ENCODE measurements at regions not wholly inside any gene's neighbourhood (a gene's known extent, or its start where the extent isn't known, plus 50 kb on each side); places are given as distances from the start of the nearest gene placed in this dataset.

DNA sequence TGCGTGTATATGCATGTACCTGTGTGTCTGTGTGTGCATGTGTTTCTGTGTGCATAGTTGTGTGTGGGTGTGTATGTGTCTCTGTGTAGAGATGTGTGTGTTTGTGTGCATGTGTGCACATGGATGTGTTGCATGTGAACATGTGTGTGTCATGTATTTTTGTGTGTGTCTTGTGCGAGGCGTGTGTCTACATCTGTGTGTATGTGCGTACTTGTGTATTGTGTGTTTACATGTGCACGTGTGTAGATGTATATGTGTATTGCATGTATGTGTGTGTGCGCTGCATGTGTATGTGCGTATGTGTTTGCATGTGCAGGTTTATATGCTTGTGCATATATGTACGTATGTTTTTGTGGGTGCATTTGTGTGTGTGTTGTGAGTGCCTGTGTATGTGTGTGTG lies 735.2 kb downstream of the GALR1 start:
- no peak for DNase-seq (ENCODE audit: low read depth in 3 of 3)

DNA sequence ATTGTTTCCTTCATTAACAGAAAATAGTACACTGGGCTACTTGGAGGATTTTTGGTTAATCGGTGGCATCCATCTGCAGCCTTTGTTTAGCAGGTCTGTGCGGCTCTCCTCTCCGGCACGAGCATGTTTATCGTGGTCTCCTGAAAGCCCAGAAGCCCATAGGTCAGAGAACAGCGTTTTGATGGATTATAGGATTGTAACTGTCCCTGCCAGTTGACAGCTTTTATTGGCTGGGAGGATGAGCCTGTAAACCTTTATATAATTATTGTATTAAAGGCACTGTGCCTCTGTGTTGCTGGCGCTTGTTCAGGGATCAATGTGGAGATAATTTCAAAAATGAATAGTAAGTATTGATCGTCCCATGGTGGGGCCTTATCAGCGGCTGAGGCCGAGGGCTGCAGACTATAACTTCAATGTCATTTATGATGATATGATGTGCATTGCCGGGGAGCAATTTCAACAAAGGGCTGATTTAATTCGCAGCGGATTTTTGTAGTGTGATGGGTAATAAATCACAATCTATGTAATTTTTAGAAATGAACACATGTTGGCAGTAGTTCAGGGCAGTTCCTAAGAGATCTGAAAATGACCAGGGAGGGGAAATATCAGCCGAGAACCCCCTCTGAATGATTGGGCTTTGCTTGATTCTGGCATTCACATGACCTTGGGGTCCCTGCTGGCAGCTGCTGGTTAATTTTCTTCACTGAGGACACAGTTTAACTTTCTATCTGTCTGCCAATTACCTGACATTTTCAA lies 736.1 kb downstream of the GALR1 start:
- DNase-seq (ENCODE audit: low read depth in 3 of 3) = no peak

DNA sequence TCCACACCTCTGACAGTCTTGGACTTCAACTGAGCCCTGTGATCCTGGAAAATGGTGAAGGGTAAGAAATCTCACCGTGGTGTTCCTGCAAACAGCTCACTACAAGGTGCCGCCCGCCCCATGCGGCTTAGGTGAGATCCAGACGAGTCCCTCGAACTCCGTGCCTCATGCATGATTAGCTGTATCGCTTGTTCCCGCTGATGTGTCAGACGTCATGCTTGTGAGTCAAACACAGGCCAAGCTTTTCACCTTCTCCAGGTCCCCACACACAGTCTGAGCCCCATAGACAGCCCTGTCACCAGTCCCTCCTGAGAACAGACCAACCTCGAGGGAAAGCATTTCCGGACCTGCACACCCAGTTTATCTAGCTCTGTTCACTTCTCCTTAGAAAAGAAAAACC lies 740.5 kb downstream of the GALR1 start:
- DNase-seq (ENCODE audit: low read depth in 3 of 3) = no peak

DNA sequence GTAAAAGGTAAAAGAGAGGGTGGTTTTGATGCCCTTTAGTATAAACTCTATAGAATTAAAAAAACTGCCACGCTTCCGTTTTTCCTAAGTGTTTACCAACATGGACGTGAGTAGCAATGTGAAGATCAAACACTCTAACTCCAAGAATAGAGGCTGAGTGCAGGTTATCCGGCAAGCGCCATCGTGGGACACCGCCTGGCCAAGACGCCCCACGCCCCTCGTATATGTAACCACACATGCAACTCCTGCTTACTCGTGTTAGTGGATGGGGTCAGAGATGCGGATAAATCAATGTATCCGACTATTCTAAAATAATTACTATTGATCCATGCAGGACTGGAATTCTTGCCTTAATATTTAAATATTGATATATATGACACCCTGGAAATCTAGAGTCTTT lies 741.3 kb downstream of the GALR1 start:
- no peak for DNase-seq (ENCODE audit: low read depth in 3 of 3)

DNA sequence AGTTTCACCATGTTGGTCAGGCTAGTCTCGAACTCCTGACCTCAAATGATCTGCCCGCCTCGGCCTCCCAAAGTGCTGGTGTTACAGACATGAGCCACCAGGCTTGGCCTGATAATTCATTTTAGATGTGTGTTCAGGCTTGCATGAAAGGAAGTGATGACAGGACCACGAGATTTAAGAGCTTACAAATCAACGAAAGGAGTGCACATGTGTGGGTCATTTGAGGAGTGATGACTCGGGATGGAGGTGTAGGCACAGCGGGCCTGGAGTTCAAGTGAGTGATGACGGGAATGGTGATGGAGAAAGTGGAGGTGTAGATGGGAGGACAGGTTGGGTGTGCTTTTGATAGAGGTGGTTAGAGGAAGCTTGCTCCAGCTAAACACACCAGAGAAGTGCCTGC lies 742.4 kb downstream of the GALR1 start:
- no peak for DNase-seq (ENCODE audit: low read depth in 3 of 3)

DNA sequence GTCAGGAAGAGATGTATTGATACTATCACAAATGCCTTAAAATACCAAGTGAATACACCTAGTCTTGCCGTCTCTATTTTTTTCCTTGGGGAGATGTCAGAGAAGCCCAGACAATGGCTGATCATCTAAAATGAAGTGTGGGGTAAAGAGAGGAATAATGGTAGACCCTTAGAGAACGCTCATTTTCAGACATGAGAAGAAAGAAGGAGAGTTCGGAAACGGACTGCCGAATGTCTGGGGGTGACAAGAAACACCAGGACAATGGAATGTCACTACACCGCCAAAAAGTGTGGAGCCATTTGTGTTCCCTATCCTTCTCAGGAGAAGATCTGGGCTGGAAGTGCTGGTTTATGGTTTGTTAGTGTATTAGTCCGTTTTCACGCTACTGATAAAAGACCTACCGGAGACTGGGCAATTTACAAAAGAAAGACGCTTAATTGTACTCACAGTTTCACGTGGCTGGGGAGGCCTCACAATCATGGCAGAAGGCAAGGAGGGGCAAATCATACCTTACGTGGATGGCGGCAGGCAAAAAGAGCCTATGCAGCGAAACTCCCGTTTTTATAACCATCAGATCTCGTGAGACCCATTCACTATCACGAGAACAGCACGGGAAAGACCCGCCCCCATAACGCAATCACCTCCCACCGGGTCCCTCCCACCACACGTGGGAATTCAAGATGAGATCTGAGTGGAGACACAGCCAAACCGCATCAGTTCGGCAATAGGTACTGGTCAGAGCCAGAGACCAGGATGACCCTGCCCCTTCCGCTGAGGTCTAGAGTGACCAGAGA lies 743.7 kb downstream of the GALR1 start:
- no peak for DNase-seq (ENCODE audit: low read depth in 3 of 3)

DNA sequence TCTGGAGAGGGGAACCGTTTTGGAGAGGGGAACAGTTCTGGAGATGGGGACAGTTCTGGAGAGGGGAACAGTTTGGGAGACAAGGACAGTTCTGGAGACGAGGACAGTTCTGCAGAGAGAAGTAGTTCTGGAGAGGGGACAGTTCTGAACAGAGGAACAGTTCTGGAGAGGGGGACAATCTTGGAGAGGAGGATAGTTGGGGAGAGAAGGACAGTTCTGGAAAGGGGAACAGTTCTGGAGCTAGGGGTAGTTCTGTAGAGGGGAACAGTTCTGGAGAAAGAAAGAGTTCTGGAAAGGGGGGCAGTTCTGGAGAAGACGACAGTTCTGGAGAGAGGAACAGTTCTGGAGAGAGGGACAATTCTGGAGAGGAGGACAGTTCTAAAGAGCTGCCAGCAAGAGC lies 745.9 kb downstream of the GALR1 start:
- DNase-seq (ENCODE audit: low read depth in 3 of 3) = no peak

DNA sequence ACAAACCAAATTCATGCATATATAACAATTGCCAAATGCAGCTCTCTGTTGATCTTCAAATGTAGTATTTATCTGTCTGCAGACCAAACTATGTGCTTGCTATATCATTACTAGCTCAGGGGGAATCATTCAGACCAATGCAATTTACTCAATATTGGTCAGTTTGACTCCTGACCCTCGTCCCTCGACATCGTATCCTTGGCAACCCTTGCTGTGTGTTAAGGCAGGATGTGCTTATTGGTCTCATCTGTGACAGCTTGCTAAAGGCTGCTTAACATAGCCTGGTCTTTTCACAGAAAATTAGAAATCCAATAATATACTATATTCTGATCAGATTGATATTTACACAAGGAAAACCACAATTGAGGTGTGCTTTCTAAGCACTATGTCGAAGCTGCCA lies 747.1 kb downstream of the GALR1 start:
- no peak for DNase-seq (ENCODE audit: low read depth in 3 of 3)

DNA sequence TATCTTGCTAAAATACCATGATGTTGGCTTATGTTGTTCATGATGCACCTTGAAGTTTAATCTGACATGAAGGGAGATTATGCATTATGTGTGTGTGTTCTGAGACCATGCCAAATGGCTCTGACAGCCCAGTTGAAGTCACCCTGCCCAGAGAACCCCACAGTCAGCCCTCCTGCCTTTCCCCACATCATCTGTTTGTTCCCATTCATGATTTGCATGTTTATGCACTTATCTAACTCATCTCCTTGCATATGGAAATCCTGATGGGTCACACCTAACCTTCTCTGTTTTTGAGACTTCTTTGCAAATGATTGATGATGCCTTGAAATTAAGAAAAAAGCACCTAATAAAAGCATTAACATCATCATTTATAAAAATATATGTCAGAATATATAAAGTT lies 752.2 kb downstream of the GALR1 start:
- DNase-seq (ENCODE audit: low read depth in 3 of 3) = no peak

DNA sequence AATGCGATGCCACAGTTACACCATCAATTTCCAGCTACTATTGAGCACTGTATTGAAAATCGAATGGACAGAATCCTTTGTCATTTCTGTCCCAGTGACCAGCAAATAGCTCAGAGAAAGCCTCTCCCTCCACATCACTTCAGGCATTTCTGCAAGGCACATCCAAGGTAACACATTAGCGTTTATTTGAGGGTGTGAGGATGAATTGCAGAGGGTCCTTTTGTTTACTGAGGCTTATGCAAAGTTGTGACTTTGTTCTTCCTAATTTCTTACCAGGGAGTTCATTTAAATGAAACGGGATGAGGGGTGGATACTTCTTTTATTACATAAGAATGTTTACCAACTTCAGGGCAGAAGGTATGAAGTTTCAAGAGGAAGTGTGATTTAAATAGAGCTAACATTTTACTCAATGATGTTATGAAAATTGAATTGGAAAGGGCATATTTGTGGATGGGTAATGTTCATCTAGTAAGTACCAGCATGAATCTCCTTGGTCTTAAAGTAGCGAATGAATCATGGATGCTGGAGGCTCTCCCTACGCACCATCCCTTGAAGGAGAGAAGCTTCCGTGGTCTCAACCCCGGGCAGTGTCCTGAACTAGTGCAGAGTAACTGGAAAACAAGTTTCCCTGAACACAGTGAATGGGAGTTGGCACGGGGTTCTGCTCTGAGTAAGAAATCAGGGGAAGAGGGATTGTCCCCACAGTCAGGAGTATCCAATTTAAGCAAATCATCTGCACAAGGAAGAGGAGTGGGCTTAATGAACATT lies 756.5 kb downstream of the GALR1 start:
- no peak for DNase-seq (ENCODE audit: low read depth in 3 of 3)

DNA sequence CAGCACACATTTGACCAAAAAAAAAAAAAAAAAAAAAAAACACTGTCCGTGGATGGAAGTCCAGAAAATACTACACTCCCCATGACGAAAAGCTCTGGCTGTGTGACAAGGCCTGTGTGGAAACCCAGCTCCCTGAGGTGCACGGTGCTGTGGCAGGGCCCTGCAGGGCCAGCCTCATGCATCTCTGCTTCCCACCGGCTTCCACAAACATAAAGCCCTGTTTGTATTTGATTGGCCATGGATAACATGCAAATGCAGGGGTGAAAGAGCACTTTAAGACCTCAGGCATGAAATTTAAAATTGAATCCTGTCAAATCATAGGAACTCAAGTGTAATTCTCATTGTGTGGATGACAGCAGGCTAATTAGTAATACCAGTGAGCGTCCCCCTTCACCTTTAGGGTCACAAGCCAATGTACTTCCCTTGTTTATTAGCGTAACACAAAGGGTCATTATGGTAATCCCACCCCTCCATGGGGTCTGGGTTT lies 757.2 kb downstream of the GALR1 start:
- DNase-seq (ENCODE audit: low read depth in 3 of 3) = no peak

DNA sequence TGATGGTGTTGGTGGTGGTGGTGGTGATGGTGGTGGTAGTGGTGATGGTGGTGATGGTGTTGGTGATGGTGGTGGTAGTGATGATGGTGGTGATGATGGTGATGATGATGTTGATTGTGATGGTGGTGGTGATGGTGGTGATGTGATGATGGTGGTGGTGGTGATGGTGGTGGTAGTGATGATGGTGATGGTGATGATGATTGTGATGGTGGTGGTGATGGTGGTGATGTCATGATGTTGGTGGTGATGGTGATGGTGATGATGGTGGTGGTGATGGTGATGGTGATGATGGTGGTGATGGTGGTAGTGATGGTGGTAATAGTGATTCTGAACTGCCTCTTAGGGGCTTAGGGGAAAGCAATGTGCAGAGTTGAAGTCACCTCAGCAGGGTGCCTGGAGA lies 760.7 kb downstream of the GALR1 start:
- DNase-seq (ENCODE audit: low read depth in 3 of 3) = no peak

DNA sequence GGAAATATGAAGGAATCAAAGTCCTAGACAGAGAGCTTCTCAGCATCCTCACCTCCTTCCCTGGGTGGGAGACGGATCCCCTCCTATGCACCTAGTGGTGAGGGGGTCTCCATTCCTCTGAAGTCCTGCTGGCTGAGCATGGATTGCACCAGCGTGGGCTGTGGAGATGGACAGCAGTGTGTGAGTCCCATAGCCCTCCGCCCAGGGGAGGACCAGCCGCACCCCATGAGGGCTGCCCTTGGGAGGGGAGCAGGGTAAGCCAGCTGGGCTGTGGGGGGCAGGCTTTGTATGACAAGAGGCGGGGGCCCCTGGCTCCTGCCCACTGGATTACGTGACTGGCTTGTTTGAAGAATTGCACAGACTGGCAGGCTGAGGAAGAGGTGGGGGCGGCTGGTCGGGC lies 768.2 kb downstream of the GALR1 start:
- no peak for DNase-seq (ENCODE audit: low read depth in 3 of 3)

DNA sequence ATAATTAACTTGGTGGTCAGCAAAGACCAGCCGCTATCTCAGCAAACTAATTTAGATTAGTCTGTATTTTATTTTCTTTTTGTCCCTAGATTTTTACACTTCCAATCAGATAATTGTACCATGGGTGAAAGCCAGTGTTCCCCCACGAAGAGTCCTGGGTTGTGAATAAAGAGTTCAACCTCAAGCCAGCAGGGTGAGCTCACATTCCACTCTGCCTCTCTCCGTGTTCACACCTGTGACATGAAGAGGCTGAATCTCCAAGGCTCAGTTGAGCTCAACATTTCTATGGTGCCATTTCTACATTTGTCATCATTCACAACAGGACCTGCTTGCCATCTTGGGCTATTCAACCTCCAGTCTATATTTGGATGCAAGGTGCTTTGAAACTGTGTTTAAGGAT lies 771.5 kb downstream of the GALR1 start:
- no peak for DNase-seq (ENCODE audit: low read depth in 3 of 3)

DNA sequence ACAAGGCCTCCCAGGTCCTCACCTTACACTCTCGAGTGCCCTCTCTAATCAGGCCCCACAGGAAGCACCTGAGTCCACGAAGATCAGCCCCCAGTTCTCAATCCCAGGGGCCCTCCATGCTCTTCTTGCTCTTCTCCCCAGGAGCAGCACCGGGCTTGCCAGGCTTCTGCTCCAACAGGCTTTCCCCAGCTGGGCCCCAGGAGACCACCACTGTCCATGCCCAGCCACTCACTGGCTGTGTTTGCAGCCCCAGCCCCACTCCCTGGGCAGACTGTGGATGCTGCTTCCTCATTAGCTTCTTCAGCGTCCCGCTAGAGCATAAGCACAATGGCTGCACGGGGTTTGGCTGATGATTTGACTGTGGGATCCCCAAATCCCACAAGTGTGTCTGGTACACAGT lies 781.9 kb downstream of the GALR1 start:
- DNase-seq (ENCODE audit: low read depth in 3 of 3) = no peak

DNA sequence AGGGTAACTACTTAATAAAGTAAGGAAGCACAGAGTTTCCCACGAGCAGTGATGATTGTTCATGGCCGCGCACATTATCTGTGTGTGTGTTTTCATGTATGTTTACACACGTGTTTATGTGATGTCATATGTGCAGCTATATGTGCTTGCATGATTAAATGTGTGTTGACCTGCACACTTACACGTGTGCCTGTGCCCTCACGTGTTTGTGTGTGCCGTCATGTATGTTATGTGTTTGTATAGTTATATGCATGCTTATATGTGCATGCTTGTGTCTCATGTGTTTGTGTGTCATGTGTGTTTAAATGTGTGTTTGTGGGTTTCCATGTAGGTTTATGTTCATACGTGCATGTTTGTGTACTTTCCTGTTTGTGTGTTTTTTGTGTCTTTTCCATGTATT lies 782.3 kb downstream of the GALR1 start:
- DNase-seq (ENCODE audit: low read depth in 3 of 3) = no peak

DNA sequence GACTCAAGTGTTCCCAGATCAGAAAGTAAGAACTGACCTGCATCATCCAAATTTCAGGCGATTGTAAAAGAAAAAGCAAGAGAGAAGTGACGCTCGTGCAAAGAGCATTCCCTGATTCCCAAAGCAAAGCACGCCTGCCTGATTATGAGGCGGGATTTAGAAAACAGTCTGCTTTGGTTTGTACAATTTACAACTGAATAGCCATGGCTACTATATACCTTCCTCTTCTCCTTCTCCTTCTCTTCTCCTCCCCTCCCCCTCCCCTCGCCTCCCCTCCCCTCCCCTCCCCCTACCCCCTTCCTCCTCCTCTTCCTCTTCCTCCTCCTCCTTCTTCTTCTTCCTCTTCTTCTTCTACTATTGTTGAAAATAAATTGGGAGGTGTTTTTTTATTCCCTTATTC lies 782.9 kb downstream of the GALR1 start:
- no peak for DNase-seq (ENCODE audit: low read depth in 3 of 3)

DNA sequence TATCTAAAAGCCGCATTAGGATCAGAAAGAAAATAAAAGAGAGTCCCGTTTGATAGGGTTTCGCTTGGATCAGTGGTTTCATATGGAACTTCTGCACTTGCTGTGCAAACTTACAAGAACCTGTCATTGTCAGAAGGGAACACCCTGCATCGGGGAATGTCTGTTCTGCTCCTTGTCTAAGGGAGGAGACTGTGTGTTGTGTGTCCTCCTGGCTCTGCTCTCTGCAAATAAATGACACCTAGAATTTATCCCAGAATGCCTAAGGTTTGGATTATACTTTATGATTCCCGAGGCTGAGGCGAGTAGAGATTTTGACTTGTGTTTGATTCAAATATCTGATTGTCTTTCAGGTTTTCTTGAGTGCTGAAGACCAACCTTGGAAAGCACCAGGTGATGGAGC lies 785.1 kb downstream of the GALR1 start:
- DNase-seq (ENCODE audit: low read depth in 3 of 3) = no peak

DNA sequence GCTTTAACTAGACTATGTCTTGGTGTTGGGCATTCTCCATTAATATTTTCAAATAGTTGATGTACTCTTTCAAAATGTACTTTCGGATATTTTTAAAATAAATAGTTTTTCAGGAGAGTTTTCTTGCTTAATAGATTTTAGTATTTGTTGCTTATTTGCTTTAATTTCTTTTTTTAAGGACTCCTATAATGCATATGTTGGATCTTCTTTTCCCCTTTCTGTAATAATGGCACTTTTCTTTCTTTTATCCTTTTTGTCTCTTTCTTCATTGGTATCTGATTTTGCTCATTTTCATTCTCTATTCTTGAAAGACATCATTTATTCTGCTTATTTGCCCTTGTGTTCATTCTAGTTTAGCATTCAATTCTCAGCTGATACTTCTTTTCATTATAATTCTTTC lies 791.6 kb downstream of the GALR1 start:
- DNase-seq (ENCODE audit: low read depth in 3 of 3) = no peak

DNA sequence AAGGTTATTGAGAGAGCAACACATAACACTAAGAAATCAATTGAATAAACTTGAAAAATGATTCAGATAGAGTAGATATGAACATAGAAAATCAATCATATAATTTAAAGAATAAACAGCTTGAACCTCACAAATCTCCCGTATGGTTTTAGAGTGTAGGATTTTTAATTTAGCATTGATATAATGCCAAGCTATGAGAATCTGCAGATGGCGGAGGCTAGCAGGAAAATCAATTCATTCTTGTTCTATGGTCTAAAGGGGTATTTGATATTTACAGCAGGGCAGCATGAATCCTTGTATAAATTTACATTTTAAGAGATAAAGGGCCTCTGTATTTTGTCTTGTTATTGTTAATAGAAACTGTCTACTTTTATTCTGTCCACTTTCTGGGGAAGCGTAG lies 797.0 kb downstream of the GALR1 start:
- no peak for DNase-seq (ENCODE audit: low read depth in 3 of 3)

DNA sequence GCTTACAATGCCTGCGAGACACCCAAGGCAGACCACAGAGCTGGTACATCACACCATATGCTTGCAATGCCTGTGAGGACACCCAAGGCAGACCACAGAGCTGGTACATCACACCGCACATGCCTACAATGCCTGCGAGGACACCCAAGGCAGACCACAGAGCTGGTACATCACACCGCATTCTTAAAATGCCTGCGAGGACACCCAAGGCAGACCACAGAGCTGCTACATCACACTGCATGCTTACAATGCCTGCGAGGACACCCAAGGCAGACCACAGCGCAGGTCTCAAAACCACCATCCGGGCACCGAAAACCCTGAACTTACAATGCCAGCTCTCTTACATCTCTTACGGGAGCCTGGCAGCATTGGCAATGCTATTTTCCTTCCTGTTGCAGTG lies 799.6 kb downstream of the GALR1 start:
- DNase-seq (ENCODE audit: low read depth in 3 of 3) = no peak

DNA sequence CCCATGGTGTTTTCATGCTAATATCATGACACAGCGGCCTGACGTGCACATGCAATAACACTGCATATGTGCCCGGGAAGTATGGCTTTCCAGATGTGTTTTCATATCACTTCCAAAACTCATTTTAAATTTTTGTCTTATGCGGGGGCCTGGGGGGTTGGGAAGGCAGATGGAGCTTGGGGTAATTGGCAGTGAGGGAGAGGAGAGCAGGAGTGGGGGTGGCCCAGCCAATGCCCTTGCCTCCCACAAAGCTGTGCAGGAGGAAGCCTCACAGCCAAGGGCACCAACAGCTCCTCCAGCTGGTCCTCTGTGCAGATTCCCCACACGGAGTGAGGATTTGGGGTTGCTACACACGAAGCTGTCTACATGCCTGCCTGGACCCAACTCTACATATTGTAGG lies 805.2 kb downstream of the GALR1 start:
- no peak for DNase-seq (ENCODE audit: low read depth in 3 of 3)

DNA sequence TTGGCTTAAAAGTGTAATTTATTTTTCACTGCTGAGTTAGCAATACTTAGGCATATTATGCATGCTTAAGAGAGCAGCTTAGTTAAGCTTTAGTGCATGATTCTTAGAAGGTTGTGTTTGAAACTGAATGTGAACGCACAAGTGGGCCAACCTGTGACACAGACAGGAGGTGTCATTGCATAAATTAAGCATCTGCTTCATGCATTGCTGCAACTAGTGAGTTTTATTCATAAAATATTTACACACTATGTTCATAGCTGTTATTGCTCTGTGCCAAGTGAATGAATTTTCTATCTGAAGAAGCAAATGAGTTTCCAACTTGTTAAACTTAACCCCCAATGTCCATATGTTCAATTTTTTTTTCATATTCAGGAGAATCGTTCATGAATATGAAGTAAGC lies 806.4 kb downstream of the GALR1 start:
- no peak for DNase-seq (ENCODE audit: low read depth in 3 of 3)

All from stimulated activated CD4-positive, alpha-beta T cell treated with anti-CD3 and anti-CD28 coated beads, TNF-alpha, amount 100 ng/mL, for 24 hours (primary cell).